Stimulated activated effector memory CD8-positive, alpha-beta T cell treated with anti-CD3 and anti-CD28 coated beads, Interleukin-12 subunit alpha, Interleukin-12 subunit beta, amount 100 ng/mL, for 72 hours (primary cell): ENCODE measurements at regions not wholly inside any gene's neighbourhood (a gene's known extent, or its start where the extent isn't known, plus 50 kb on each side); places are given as distances from the start of the nearest gene placed in this dataset.
A peak's percentile ranks its signal among the peaks of the same experiment; 100 is the strongest.
"Not testable (repeated sequence)": the region's sequence is repeated elsewhere in the genome, so short reads cannot be mapped to it uniquely, and the experiment has no call there.

Experiments
- ATAC-seq: fragments of 150-1000 bp; cut with Tn5 transposase; 2 replicates; pipeline ENCODE4 v1.10.0; 2021
- DNase-seq, 2 donors: peaks; one replicate each; pipeline ENCODE4 v3.0.0; 2021 to 2022; ENCODE audit warnings: low spot score in 2 of 2
- H3K27ac Mint-ChIP-seq: one replicate; pipeline ENCODE4 v1.8.0; 2022; ENCODE audit warnings: mild to moderate bottlenecking, mixed read lengths
- H3K36me3 Mint-ChIP-seq: one replicate; pipeline ENCODE4 v1.8.0; 2022; ENCODE audit warnings: mild to moderate bottlenecking, mixed read lengths
- H3K4me1 Mint-ChIP-seq: one replicate; pipeline ENCODE4 v1.8.0; 2022; ENCODE audit warnings: mixed read lengths
- H3K4me3 Mint-ChIP-seq: one replicate; pipeline ENCODE4 v1.8.0; 2022; ENCODE audit warnings: mild to moderate bottlenecking, mixed read lengths
- H3K9me3 Mint-ChIP-seq: one replicate; pipeline ENCODE4 v1.8.0; 2022; ENCODE audit warnings: mixed read lengths

DNA sequence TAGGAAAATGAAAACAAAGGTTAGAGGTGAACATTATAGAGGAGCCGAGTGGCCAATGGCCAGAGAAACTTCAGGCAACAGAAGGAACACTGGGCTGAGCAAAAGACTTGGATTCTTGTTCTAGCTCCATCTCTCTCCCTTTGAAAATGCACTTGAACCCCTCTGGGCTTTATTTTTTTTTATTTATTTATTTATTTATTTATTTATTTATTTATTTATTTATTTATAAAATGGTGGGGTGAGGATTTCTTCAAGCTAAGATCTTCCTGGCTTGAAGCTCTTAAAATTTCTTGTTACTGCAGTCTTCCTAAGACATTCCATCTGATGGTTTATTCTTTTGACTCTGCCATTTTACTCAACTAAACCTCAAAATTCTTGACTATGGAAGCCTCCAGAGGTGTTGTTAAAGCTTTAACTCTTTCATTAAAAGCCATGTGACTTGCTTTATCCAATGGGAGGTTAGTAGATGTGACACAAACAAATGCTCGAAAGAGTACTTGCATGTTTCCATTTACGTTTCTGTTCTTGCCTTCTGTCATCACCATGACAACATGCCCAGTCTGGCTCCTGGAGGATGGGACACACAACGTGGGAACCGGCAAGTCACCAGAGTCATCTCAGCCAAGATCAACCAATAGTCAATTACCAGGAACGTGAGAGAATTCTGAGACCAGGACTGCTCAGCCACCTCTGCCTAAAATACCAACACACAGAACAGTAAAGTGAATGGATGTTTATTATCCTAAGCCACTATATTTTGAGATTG is 325.2 kb upstream of the CTNNB1 start:
- H3K9me3 Mint-ChIP-seq = no peaks in the 10 kb centered on the region
- H3K4me1 Mint-ChIP-seq = no peaks in the 10 kb centered on the region
- no peak for DNase-seq
- H3K27ac Mint-ChIP-seq = no peak overlapping the region
- no peak overlapping the region for H3K4me3 Mint-ChIP-seq
- no peaks in the 10 kb centered on the region for H3K36me3 Mint-ChIP-seq
- ATAC-seq = no peak

DNA sequence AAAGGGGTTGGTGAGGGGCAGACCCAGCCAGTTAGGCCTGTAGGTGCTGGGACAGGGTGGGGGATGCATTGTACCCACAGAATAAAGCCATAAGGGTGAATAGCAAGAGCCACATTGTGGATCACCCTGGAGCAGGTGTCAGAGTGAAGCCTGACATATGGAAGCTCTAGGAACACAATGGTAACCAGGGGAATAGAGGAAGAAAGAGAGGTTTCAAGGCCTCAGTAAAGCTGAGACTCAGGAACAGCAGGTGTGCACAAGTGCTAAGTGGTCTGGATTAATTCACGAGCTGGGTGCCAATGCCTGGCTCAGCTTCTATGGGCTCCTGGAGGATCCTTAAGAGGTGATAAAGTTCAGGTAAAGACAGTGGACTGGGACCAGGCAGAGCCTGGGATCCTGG is 323.7 kb upstream of the CTNNB1 start:
- Mint-ChIP-seq H3K4me1 (no peaks in the 10 kb centered on the region), H3K4me3 (no peak overlapping the region), H3K9me3 (no peaks in the 10 kb centered on the region), H3K36me3 (no peaks in the 10 kb centered on the region), H3K27ac (no peak overlapping the region)
- no peak for ATAC-seq
- no peak for DNase-seq

DNA sequence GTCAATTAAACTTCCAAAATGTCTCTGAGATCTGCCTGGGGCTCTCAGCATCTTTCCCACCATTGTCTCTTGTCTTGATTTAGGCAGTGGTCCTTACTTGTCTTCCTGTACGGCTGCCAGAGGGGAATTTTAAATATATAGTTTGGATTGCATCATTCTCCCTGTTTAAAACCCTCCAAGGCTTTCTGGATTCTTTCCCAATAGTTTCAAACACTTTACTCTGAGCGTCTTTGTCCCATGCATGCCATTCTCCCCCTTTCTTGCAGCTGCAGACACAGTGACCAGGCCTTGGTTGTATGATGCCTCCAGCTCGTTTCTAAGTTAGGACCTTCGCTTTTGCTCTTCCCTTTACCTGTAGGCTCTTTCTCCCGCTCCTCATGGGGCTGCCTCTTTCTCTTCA is 323.3 kb upstream of the CTNNB1 start:
- DNase-seq (no peak), ATAC-seq (no peak)
- Mint-ChIP-seq H3K4me1 (no peaks in the 10 kb centered on the region), H3K9me3 (no peaks in the 10 kb centered on the region), H3K36me3 (no peaks in the 10 kb centered on the region), H3K4me3 (no peak overlapping the region), H3K27ac (no peak overlapping the region)

DNA sequence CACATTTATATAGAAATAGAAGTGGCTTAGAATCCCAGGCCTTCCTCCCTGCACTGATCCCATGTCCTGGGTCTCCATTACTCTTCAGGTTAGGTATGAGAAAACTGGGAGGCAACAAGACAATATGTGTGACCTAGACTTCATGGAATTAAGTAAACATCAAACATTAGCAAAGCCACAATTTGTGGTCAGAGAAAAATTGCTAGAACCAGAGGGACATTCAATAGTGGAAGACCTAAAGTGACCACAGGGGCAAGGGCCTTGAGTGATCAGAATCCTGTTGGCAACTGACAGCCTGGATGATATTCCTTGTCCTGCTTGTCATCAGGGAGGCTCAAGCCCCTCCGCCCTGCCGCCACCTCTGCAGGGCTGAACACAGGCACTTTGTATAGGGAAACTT is 322.8 kb upstream of the CTNNB1 start:
- Mint-ChIP-seq H3K36me3 (no peaks in the 10 kb centered on the region), H3K27ac (no peak overlapping the region), H3K4me3 (no peak overlapping the region), H3K4me1 (no peaks in the 10 kb centered on the region), H3K9me3 (no peaks in the 10 kb centered on the region)
- ATAC-seq (no peak), DNase-seq (no peak)

DNA sequence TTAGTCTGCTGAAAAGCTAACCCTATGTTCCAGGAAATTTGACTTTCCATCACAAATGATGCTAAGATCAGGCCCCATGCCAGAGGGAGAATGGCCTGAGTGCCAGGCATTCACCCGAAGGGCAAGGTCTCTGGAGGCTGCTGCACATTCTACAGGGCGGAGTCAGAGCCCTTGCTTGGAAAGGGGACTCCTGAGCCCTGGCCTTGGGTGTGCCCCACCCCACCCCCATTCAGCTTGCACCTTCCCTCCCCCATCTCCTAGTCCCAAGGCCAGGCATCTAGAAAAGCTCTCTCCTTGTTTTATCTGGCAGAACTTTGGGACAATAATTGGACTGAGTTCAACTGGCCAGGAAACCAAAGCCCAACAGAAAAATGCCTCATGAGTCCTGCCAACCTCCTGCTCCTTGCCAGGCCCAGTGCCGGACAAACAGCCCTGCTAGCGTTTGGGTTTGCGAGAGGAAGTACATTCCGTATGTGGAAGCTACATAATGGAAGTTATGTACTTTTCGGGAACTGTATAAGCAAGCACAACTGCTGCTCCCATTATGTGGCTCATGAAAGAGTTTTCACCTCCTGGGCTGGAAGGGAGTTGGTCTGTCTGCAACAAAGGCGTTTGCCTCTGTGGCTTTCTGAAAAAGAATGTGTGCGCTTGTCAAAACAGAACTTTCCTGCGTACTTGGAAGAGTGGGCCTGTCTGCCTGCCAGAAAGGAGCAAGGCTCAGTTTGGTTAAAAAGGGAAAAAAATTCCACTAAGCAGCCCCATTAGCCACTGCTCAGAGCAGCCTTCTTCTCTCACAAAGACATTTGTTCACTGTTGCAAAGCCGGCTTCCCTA is 321.5 kb upstream of the CTNNB1 start:
- Mint-ChIP-seq H3K4me3 (no peak overlapping the region), H3K36me3 (no peaks in the 10 kb centered on the region), H3K4me1 (no peaks in the 10 kb centered on the region), H3K27ac (no peak overlapping the region), H3K9me3 (no peaks in the 10 kb centered on the region)
- no peak for ATAC-seq
- DNase-seq = no peak

DNA sequence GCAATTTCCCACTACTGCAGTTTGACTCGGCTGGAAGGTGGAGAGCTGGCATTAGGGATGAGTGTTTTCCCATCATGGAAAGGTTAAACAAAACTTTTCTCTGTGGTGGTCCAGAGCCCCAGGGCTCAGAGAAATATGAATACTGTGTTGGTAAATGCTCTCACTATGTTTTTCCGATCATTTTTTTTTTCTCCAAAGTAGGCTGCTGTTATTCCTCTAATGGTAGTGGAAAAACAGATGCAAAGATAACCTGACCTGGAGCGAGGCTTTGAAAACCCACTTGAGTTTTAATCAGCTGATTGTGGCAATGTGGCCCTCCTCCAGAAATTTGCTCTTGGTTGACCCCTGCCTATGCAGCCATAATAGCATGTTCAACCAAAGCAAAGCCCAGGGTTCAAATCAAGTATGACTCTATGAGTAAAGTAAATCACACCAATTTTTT is 320.8 kb upstream of the CTNNB1 start:
- Mint-ChIP-seq H3K4me3 (no peak overlapping the region), H3K36me3 (no peaks in the 10 kb centered on the region), H3K4me1 (no peaks in the 10 kb centered on the region), H3K27ac (no peak overlapping the region), H3K9me3 (no peaks in the 10 kb centered on the region)
- ATAC-seq (no peak), DNase-seq (no peak)

DNA sequence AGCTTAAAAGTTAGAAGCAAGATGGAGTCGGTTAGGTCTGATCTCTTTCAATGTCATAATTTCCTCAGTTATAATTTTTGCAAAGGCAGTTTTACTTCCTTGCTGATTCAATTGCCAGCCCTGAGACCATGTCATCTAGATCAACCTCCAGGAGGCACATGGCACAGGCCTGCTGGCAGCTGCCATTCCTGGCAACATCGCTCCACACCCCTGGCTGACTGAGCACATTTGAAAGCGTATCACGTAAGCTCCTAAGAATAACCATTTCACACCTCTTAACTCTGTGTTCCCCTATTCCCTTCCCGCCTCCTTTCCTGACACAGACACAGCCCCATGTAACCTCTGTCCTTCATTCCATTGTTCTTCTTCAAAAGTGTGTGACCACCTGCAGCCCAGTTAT is 313.9 kb upstream of the CTNNB1 start:
- Mint-ChIP-seq H3K9me3 (no peaks in the 10 kb centered on the region), H3K36me3 (no peaks in the 10 kb centered on the region), H3K4me1 (no peaks in the 10 kb centered on the region), H3K27ac (no peak overlapping the region), H3K4me3 (no peak overlapping the region)
- DNase-seq (no peak), ATAC-seq (no peak)

DNA sequence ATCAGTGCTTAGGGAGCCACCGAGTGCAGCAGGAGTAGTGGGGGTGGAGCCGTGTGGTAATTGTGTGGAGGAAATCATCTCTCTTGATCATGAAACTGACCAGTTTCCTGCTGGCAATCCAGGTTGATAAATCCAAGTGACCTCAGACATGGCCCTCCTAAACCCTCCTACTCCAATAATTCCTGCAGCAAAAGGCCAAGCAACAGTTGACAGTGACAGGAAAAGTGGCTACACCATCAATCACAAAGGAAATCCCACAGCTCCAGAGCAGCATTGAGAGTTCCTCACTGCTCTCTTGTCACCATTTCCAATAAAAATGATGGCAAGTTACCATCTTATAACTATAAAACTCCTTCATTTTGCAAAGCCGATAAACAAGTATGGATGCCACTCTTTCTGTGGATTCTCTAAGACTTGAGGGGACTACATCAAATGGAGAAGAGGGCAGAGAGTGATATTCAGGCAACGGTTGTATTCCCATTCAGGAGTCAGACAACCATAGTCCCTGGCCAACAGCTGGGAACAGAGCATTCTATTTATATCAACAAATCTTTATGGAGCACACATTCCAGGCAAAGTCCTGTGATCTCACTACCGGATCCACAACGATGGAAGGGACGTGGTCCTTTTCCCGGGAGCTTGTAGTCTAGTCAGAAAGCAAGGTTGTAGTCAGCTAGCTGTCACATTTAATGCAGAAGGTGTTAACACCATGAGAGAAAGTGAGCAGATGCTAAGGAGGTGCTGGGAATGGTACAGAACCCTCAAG is 312.5 kb upstream of the CTNNB1 start:
- Mint-ChIP-seq H3K9me3 (no peaks in the 10 kb centered on the region), H3K4me3 (no peak overlapping the region), H3K4me1 (no peaks in the 10 kb centered on the region), H3K36me3 (no peaks in the 10 kb centered on the region), H3K27ac (no peak overlapping the region)
- no peak for ATAC-seq
- no peak for DNase-seq

DNA sequence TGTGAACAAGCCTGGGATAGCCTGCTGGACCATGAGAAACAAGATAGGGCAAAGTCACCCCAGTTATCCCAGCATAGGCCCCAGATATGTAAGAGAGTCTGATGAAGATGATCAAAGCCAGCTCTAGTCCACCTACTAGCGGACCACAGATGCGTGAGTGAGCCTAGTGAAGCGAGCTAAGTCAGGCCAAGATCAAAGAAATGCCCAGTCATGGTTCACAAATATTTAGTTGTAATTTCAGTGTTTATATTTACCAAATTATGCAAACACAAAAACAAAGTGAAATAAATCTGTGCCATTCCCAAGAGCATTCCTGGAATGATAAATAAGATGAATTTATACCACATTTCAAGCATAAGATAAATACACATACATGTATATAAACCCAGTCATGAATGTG is 308.1 kb upstream of the CTNNB1 start:
- no peak for DNase-seq
- no peak overlapping the region for H3K4me3 Mint-ChIP-seq
- H3K36me3 Mint-ChIP-seq = no peaks in the 10 kb centered on the region
- H3K4me1 Mint-ChIP-seq = no peaks in the 10 kb centered on the region
- ATAC-seq = no peak
- no peaks in the 10 kb centered on the region for H3K9me3 Mint-ChIP-seq
- H3K27ac Mint-ChIP-seq = no peak overlapping the region

DNA sequence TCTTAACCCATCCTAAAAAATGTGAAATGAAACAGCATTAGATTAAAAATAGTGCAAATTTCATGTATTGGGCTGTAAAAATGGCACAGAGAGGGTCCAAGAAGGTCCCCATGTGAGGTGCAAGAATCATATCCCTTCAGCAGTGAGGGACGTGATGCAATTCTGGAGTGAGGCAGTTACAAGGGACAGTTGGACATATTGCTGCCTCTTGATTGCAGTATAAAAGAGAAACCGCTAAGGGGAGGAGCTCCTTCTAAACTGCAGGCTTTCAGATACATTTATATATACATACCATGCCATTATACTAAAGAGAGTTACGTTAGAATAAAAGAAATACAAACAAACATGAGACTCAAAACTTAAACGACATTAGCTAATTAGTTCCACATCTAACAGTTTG is 304.2 kb upstream of the CTNNB1 start:
- H3K27ac Mint-ChIP-seq = no peak overlapping the region
- no peaks in the 10 kb centered on the region for H3K36me3 Mint-ChIP-seq
- no peak overlapping the region for H3K4me3 Mint-ChIP-seq
- H3K9me3 Mint-ChIP-seq = no peaks in the 10 kb centered on the region
- DNase-seq (no peak), ATAC-seq (no peak)
- no peaks in the 10 kb centered on the region for H3K4me1 Mint-ChIP-seq

DNA sequence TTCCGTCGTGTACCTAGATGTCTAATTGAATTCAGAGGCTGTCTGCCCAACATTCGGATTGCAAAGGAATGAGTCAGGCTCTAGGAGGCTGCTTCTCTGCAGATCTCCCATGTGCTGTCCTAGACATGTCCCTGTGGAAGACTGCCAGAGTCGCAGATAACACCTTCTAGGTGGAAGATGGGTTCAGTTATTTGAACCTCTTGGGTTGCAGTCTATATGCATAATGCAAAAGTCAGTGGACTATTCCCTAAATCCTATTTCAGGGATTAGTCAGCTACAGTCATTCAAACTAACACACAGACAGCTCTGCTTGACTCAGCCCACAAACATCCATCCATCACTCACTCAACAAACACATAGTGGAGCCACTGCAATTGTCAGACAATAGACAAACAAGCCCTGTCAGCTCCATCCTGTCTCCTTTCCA is 300.0 kb upstream of the CTNNB1 start:
- Mint-ChIP-seq H3K9me3 (no peaks in the 10 kb centered on the region), H3K27ac (no peak overlapping the region), H3K36me3 (no peaks in the 10 kb centered on the region), H3K4me3 (no peak overlapping the region), H3K4me1 (no peaks in the 10 kb centered on the region)
- DNase-seq (no peak), ATAC-seq (peak; percentile 11)

DNA sequence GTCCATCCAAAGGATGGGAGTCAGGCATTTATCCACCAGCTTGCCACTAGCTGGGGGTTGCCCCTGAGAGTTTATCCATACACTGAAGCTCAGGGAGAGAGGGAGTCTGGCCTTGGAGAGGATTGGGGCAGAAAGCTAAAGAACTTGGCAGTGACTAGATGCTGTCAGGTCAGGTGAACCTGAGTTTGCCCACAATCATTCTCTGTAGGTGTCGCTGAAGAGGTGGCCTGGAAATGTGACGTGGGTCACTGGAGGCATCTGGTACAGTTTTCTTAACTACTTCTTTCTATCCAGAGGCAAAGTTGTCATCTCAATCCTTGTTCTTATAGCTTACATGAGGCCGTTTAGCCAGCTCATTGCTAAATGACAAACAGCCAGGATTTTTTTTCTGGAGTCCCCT is 298.0 kb upstream of the CTNNB1 start:
- Mint-ChIP-seq H3K27ac (no peak overlapping the region), H3K4me1 (no peaks in the 10 kb centered on the region)
- ATAC-seq = no peak

DNA sequence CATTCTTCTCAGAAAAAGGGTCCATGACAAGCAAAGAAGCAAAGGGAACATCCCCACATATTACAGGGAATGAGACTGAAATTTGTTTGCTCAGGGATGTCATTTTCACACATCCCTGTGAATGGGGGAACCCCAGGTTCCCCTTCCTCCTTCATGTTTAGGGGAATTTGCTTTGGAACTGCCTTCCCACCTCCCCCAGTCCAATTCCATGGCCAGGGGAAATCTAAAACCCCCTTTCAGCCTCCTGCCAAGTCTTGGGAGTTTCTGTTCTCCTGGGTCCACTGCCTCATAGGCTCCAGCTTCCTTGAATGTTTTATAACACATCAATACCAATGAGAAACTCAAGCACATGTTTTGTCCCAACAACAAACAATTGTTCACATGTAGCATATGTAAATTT is 297.5 kb upstream of the CTNNB1 start:
- DNase-seq = no peak
- H3K4me3 Mint-ChIP-seq = no peak overlapping the region
- no peaks in the 10 kb centered on the region for H3K4me1 Mint-ChIP-seq
- no peak for ATAC-seq
- H3K36me3 Mint-ChIP-seq = no peaks in the 10 kb centered on the region
- H3K27ac Mint-ChIP-seq = no peak overlapping the region
- H3K9me3 Mint-ChIP-seq = no peaks in the 10 kb centered on the region

More for the DNA sequence above, 298.0 kb upstream of the CTNNB1 start:
- no peak for DNase-seq
- Mint-ChIP-seq H3K9me3 (no peaks in the 10 kb centered on the region), H3K36me3 (no peaks in the 10 kb centered on the region), H3K4me3 (no peak overlapping the region)

DNA sequence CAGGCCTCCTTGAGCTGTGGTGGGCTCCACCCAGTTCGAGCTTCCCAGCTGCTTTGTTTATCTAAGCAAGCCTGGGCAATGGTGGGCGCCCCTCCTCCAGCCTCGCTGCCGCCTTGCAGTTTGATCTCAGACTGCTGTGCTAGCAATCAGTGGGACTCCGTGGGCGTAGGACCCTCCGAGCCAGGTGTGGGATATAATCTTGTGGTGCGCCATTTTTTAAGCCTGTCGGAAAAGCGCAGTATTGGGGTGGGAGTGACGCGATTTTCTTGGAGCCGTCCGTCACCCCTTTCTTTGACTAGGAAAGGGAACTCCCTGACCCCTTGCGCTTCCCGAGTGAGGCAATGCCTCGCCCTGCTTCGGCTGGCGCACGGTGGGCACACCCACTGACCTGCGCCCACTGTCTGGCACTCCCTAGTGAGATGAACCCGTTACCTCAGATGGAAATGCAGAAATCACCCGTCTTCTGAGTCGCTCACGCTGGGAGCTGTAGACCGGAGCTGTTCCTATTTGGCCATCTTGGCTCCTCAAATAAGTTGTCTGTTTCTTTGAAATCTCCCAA is 291.3 kb upstream of the CTNNB1 start:
- peak in 1 of 2 donors; percentile 13 for DNase-seq
- not testable (repeated sequence) for H3K27ac Mint-ChIP-seq, ATAC-seq, H3K9me3 Mint-ChIP-seq, H3K36me3 Mint-ChIP-seq, H3K4me1 Mint-ChIP-seq, H3K4me3 Mint-ChIP-seq

DNA sequence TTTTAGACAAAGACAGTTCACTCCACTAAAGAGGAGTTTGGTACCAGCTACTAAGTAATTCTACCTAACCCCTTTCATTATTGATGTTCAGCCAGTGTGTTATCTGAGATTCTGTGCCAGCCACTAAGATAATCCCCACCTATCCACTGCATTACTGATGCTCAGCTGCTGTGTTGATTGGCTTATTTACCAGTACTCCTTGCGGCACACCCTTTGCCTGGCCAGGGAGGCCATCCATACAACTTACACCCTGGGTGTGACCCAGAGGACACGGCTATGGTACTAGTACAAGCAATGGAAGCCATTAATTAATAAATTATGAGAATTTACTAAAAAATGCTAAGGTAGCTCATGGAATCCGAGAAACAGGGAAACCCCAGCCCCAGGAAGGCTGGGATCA is 290.7 kb upstream of the CTNNB1 start:
- DNase-seq = peak in 1 of 2 donors; percentile 15
- ATAC-seq = no peak
- no peaks in the 10 kb centered on the region for H3K4me1 Mint-ChIP-seq

More for the DNA sequence above, 290.7 kb upstream of the CTNNB1 start:
- Mint-ChIP-seq H3K27ac (no peak overlapping the region), H3K4me3 (no peak overlapping the region), H3K9me3 (no peaks in the 10 kb centered on the region), H3K36me3 (no peaks in the 10 kb centered on the region)
